GM12892 (cell line): ENCODE measurements at regions not wholly inside any gene's neighbourhood (a gene's known extent, or its start where the extent isn't known, plus 50 kb on each side); places are given as distances from the start of the nearest gene placed in this dataset.

Experiments used
- DNase-seq: peaks from one replicate; pipeline ENCODE4 v3.0.0; 2011; ENCODE audit not compliant: insufficient read length
- FAIRE-seq: peaks from 2 replicates; lab custom pipeline; 2011; peaks lifted over from hg19 to GRCh38; lab: Jason Lieb, UNC
- POLR2A ChIP-seq: IDR thresholded peaks from 2 replicates; pipeline ENCODE4 v1.6.1; 2011; ENCODE audit warnings: low read depth, low read length, control low read depth
- POLR2AphosphoS5 ChIP-seq: IDR thresholded peaks from 2 replicates; pipeline ENCODE4 v1.6.1; 2011; ENCODE audit warnings: low read depth, low read length, control low read depth
- TAF1 ChIP-seq: IDR thresholded peaks from 2 replicates; pipeline ENCODE4 v1.6.1; 2011; ENCODE audit warnings: low read depth, mild to moderate bottlenecking, control low read depth, low read length, borderline replicate concordance

DNA sequence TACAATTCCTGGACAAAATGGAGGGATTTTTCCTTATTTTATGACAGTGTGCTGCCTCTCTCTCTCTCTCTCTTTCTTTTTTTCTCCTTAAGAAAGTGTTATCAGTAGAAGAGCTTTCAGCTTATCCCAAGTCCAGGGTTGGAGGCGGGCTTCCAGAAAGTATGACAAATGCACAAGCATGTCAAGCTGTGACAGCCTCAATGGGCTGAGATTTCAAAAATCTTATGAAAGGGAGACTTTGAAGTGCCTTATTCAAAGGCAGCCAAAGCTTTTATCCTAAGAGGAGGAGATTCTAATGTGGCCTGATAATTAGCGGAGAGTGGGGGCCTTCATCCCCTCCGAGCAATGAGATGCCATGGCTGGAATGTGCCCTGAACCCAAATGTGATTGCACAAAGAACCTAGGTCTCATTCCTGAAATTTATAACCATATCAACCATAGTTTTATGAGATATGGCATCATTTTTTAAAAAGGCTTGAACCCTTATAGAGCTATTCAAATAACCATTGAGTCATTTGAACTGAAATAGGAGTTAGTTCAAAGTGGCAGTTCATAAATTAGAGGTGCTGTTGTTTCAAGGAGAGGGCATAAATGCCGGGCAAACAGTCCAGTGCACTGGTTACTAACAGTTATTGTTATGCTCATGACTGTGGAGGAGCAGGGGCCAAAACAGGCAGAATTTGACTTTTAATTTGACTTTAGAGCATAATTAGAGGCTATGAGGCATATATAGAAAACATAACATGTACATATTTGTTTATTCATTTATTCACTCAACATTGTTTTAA is 261.6 kb upstream of the THRB start:
- FAIRE-seq: no peak
- no peak for DNase-seq
- TF ChIP-seq TAF1: no peak
- no peak for TF ChIP-seq POLR2AphosphoS5
- no peak for TF ChIP-seq POLR2A

DNA sequence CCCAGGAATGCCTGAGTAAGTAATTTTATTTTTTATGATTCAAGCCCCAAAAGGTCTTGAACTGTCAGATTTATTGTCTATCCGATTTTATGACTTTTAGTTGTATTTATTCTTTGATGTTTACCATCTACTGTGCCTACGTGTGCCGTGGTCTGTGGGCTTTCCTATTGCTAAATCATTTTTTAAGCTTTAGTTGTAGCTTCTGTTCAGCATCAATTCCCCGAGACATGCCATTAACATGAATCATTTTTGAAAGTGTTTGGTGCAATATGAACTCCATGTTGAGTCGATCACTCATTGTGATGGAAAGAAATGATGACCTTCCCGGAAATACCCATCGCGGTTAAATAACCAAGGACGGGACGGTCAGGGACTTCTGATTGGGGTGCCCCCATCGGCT is 268.7 kb upstream of the THRB start:
- TF ChIP-seq TAF1 (no peak), POLR2AphosphoS5 (no peak), POLR2A (no peak)
- FAIRE-seq (no peak), DNase-seq (no peak)

DNA sequence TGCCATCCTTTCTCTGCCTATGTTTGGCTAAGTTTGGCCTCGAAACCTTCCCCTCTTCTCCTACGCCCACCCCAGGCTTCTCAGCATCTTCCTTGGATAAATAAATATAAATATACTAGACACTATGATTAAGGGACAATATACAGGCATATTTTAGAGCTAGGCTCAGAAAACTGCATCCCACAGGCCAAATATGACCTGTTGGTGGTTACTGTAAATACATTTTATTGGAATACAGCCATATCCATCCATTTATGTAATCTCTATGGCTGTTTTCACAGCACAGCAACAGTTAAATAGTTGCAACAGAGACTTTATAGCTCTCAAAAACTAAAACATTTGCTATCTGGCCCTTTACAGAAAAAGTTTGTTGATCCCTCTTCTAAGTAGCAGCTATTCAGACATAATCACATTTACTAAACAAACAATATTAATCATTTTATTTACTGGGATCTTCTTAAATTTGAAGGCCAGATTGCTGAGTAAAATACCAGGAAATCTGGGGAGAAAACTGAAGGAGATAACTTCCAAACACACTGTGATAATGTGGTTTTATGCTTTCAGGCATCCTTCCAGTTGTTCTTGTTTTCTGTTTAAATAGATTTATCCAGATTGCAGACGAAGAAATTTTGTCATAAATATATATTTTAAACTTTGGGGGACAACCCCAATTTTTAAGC is 269.7 kb upstream of the THRB start:
- FAIRE-seq (no peak), DNase-seq (no peak)
- TF ChIP-seq POLR2A (no peak), POLR2AphosphoS5 (no peak), TAF1 (no peak)

DNA sequence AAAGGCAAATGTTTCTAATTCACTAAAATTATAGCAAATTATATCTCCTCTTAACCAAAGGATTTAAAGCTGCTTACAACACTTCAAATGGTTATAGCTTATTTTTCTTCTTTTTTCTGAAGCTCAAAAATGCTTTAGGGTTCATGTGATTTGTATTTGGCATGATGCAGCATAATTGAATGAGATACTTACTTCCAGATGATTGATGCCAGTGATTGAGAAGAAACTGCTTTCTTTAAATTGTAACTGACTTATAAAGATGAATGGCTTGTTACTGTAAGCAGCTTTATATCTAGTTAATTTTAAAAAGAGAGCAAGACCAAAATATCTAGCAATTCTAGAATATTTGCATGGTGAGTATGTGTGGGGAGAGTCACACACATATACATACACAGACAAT is 270.7 kb upstream of the THRB start:
- no peak for FAIRE-seq
- no peak for DNase-seq
- TF ChIP-seq POLR2A (no peak), TAF1 (no peak), POLR2AphosphoS5 (no peak)

DNA sequence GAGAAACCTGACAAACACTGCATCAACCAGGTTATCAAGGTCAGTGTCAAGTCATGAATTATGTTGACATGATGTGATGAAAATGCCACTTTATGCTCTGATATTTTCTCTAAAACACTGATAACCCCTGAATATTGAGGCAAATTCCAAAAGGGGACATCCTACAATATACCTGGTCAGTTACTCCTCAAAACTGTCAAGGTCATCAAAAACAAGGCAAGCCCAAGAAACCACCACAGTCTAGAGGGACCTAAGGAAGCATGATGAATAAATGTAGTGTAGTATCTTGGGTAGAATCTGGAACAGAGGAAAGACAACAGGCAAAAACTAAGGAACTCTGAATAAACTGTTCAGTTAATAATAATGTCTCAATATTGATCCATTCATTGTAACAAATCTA is 275.3 kb upstream of the THRB start:
- TF ChIP-seq TAF1: no peak
- TF ChIP-seq POLR2AphosphoS5: no peak
- no peak for TF ChIP-seq POLR2A
- DNase-seq (no peak), FAIRE-seq (no peak)

DNA sequence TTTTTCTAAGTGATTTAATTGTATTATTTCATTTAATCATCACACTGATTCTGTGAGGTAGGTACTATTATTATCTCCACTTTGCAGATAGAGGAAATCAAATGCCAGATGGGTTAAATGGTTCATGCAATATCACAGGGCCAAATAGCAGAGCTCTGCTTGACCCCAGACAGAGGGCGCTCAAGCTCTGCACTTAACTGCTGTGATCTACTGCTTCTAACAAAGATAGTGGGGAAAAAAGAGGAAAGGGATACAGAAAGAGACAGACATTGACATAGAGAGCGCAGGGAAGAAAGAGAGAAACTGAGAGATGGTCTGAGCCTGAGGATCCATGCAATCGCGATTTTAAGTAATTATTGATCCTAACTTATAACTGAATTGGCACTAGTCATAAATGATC is 279.1 kb upstream of the THRB start:
- no peak for FAIRE-seq
- TF ChIP-seq TAF1 (no peak), POLR2A (no peak), POLR2AphosphoS5 (no peak)

DNA sequence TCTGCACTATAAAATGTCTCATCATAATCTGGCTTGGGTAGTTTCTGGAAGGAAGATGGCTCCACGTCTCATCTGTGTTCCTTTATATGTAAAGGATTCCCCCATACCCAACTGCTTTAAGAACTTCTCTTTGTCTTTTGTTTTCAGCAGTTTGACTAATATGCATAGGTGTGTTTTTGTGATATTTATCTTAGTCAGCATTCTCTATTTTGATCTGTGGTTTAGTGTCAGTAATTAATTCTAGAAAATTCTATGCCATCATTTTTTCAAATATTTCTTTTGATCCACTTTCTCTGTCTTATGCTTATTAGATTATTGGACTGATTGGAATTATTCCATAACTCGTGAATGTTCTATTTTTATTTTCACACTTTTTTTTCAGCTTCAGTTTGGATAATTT is 286.3 kb upstream of the THRB start:
- no peak for DNase-seq
- no peak for TF ChIP-seq POLR2AphosphoS5
- TF ChIP-seq POLR2A: no peak
- no peak for TF ChIP-seq TAF1
- no peak for FAIRE-seq

More for the DNA sequence above, 279.1 kb upstream of the THRB start:
- DNase-seq: no peak

DNA sequence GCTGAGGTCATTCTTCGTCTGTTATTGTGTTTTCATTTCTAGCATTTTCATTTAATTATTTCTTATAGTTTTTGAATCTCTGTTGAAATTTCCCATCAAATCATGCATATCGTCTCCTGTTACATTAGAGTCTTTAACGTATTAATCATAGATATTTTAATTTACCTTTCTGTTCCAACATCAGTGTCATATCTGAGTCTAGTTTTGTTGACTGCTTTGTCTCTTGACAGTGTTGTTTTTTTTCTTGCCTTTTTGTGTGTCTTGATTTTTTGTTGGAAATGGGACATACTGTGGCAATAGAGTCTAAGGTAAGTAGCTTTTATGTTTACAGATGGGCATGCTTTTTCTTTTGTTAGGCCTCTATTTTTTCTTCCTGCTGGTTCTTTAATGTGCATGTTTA is 286.8 kb upstream of the THRB start:
- FAIRE-seq (no peak), DNase-seq (no peak)
- TF ChIP-seq POLR2A (no peak), TAF1 (no peak), POLR2AphosphoS5 (no peak)

DNA sequence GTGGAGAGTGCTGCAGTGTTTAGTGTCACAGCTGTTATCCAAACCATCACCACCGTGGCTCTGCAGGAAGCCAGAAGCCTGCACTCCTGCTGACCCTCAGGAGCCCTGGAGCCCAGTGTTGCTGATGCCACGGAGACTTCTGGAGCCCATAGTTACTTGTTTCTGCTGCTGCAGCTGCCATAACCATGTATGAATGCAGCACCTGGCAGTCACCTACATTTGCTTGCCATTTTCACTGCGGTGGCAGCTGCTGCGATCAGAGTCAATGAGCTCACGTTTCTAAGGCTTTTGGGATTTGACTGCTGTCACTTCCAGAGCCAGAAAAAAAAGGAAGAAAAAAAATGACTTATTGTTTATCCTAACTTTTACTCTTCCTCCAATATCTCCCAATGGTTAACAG is 299.2 kb upstream of the THRB start:
- FAIRE-seq (no peak), DNase-seq (no peak)
- TF ChIP-seq POLR2A (no peak), TAF1 (no peak), POLR2AphosphoS5 (no peak)

DNA sequence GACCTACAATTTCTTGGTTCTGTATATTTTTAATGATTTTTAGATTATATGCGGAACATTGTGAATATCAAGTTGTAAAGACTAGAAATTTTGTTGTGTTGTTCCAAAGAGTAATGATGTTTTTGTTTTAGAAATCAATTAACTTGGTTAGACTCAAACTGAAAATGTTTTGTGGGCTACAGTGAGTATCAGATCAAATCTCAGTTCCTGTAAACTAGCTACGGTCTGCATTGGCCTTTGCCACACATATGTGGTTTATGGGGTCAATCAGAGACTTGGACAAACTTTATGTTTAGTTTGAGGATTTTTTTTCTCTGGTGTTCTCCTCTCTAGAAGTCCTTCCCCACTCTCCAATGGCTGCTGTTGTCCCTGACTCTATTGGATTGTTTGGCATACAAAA is 308.0 kb upstream of the THRB start:
- DNase-seq (no peak), FAIRE-seq (no peak)
- no peak for TF ChIP-seq TAF1
- TF ChIP-seq POLR2AphosphoS5: no peak
- TF ChIP-seq POLR2A: no peak

DNA sequence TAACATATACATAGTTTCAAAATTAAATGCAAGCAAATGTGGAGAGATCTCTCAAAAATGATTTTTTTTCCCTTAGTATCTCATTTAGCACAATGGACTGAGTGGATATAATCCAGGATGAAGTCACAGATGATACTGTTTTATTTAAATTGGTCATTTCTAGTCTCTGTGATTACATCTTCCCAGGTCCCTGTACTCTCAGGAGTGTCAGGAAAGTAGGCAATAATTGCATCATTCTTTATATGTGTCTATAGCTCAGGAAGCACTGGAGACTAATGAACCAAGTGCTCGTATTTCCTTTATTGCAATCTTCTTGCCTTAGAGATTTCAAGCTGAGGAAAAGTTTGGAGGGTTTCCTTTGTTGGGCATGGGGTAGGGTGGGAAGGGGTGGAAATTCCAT is 309.4 kb upstream of the THRB start:
- DNase-seq: no peak
- TF ChIP-seq TAF1: no peak
- TF ChIP-seq POLR2AphosphoS5: no peak
- no peak for TF ChIP-seq POLR2A
- no peak for FAIRE-seq

DNA sequence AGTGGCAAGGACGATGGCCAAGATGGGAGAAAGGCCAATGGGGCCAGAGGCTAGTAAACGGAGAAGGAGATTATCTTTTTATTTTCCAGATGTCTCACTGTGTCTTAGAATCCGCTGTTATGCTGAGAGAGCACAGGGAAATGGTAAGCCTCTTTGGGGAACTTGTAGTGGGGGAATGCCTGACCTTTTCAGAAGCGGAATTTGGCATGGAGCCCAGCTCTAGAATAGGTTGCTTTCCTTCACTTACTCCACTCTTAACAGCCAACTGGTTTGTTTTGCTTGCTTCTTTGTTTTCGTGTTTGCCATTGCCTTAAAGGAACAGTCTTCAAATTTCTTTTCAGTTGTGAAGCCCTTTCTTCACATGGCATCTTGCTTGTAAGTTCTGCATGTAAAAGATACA is 316.2 kb upstream of the THRB start:
- DNase-seq (no peak), FAIRE-seq (no peak)
- TF ChIP-seq POLR2A (no peak), TAF1 (no peak), POLR2AphosphoS5 (no peak)
